Esophagus muscularis mucosa (tissue), 4 donors: ENCODE measurements at regions not wholly inside any gene's neighbourhood (a gene's known extent, or its start where the extent isn't known, plus 50 kb on each side); places are given as distances from the start of the nearest gene placed in this dataset.

Source experiments
- DNase-seq: peaks from one replicate; pipeline ENCODE4 v3.0.0-alpha.2; 2017; ENCODE audit errors: extremely low spot score
- H3K27ac ChIP-seq, 4 donors: fragments of 200-600 bp; sonication (generic); replicated peaks in 1 of 4; 1 replicate in 3 of 4; 2 replicates in 1 of 4; pipeline ENCODE4 v1.5.1; 2016 to 2019; ENCODE audit warnings: mild to moderate bottlenecking in 1 of 4
- H3K27me3 ChIP-seq, 4 donors: fragments of 200-600 bp; sonication (generic); one replicate each; pipeline versions ENCODE4 v1.5.1 to v1.6.0; 2016 to 2019
- H3K36me3 ChIP-seq, 4 donors: fragments of 200-600 bp; sonication (generic); one replicate each; pipeline ENCODE4 v1.5.1; 2016 to 2019
- H3K4me1 ChIP-seq, 4 donors: fragments of 200-600 bp; sonication (generic); one replicate each; pipeline ENCODE4 v1.5.1; 2016 to 2019
- H3K4me3 ChIP-seq, 4 donors: fragments of 200-600 bp; sonication (generic); 1 replicate in 2 of 4; 2 replicates in 2 of 4; pipeline ENCODE4 v1.5.1; 2016 to 2019; ENCODE audit warnings: mild to moderate bottlenecking in 4 of 4, moderate library complexity in 1 of 4
- H3K9me3 ChIP-seq, 4 donors: fragments of 200-600 bp; sonication (generic); 1 replicate in 3 of 4; 2 replicates in 1 of 4; pipeline ENCODE4 v1.5.1; 2016 to 2019
- EP300 ChIP-seq: sonication (generic); formaldehyde crosslinking; IDR thresholded peaks from one replicate; pipeline ENCODE4 v1.6.1; 2017; ENCODE audit warnings: antibody characterized with exemption
- POLR2A ChIP-seq: fragments of 450-650 bp; IDR thresholded peaks from one replicate; pipeline ENCODE4 v1.6.1; 2017; ENCODE audit warnings: antibody characterized with exemption, moderate library complexity, mild to moderate bottlenecking, low read depth
- POLR2AphosphoS5 ChIP-seq, 2 donors: sonication (generic); formaldehyde crosslinking; IDR thresholded peaks; one replicate each; pipeline ENCODE4 v1.6.1; 2017; ENCODE audit warnings: antibody characterized with exemption in 2 of 2
- WGBS: methylation state at CpG from one replicate; pipeline ENCODE4 v1.1.5; 2018; 5-methylcytosine and 5-hydroxymethylcytosine counted together
- intact Hi-C: fragments of 100-400 bp; cut with DNase I; formaldehyde crosslinking; loops from one replicate; pipeline ENCODE4 v1.15.1; 2023
- TF ChIP-seq, protein P1 (sequence below), 3 experiments: fragments of 200-600 bp in 2 of 3; fragments of 450-650 bp in 1 of 3; sonication (generic) in 2 of 3; IDR thresholded peaks; one replicate each; pipeline ENCODE4 v1.5.1; 2017 to 2019; ENCODE audit warnings: antibody characterized with exemption in 3 of 3, mild to moderate bottlenecking in 2 of 3, moderate library complexity in 1 of 3

DNA sequence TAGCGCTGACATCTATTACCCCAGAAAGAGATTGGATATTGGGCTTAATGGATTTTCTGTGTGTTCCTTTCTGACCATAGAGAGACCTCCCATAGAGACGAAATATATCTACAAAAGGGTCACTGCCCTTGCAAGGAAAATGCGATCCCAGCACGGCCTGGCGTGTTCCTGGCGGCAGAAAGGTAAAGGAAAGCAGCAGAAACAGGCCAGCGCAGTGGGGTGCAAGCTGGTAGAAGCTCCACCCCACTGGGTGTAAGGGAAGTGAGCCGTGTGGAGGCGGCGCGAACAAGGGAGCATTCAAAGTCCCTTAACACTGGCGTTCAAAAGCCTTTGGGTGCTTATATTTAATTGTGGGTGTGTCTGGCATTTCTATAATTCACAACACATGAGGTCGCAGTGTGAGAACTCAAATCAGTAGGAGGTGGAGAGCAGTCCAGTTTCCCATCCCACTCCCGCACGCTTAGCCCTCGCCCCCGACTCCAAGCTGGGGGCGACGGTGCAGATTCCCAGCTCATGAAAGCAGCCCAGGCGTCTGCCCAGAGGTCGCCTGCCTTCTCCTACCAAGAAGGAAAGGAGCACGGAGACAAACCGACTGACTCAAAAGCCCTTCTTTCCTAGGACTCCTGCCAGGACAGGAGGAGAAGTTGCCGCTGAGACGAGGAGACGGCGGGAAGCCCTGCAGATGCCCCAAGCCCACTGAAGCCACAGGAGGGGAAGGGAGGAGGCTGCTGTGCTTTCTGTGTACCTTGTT lies 478.4 kb downstream of the FOXO1 start:
- Histone ChIP-seq H3K9me3 (no peaks in the 10 kb centered on the region), H3K4me3 (no peak overlapping the region), H3K27me3 (no peaks in the 10 kb centered on the region), H3K27ac (peak overlapping the region; percentile 79 to 92 (median 87)), H3K4me1 (peaks cover 40 to 52% (median 48%) of the 10 kb centered on the region in 4 donors), H3K36me3 (no peaks in the 10 kb centered on the region)
- WGBS = 93% methylated on average over 27 of the region's 27 CpGs
- no peak for DNase-seq
- intact Hi-C loops = no loop called here
- TF ChIP-seq, protein P1, sequence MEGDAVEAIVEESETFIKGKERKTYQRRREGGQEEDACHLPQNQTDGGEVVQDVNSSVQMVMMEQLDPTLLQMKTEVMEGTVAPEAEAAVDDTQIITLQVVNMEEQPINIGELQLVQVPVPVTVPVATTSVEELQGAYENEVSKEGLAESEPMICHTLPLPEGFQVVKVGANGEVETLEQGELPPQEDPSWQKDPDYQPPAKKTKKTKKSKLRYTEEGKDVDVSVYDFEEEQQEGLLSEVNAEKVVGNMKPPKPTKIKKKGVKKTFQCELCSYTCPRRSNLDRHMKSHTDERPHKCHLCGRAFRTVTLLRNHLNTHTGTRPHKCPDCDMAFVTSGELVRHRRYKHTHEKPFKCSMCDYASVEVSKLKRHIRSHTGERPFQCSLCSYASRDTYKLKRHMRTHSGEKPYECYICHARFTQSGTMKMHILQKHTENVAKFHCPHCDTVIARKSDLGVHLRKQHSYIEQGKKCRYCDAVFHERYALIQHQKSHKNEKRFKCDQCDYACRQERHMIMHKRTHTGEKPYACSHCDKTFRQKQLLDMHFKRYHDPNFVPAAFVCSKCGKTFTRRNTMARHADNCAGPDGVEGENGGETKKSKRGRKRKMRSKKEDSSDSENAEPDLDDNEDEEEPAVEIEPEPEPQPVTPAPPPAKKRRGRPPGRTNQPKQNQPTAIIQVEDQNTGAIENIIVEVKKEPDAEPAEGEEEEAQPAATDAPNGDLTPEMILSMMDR (IDR thresholded peaks at IDR 0.05) = no peak
- no peak for TF ChIP-seq POLR2AphosphoS5 (IDR thresholded peaks at IDR 0.05)
- no peak for TF ChIP-seq POLR2A
- TF ChIP-seq EP300 = no peak

DNA sequence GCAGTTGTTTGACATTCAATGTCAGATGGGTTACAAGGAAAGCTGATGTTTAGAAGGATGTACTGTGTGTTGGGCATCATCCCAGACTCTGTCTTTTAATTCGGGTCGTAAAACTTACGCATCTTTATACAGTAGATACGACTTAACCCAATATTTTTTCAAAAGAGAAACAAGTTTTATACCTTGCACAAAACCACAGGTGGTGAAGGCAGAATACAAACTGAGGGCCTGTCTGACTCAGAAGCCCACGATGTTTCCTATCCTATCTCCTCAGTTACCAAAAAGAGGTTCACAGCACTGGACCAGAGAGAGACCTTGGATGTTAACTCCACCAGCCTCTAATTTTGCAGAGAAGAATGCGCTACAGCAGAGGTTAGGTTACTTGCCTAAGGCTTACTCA lies 477.0 kb downstream of the FOXO1 start:
- Histone ChIP-seq H3K36me3 (no peaks in the 10 kb centered on the region), H3K9me3 (no peaks in the 10 kb centered on the region), H3K27me3 (no peaks in the 10 kb centered on the region), H3K4me3 (no peak overlapping the region), H3K4me1 (peaks cover 53 to 66% (median 63%) of the 10 kb centered on the region in 4 donors), H3K27ac (peak overlapping the region; percentile 79 to 92 (median 87))
- intact Hi-C loops = no loop called here
- TF ChIP-seq, protein P1 (IDR thresholded peaks at IDR 0.05) = no peak
- TF ChIP-seq POLR2AphosphoS5 (IDR thresholded peaks at IDR 0.05) = no peak
- no peak for TF ChIP-seq EP300
- no peak for TF ChIP-seq POLR2A
- WGBS = 59% methylated on average over 6 of the region's 6 CpGs
- no peak for DNase-seq

DNA sequence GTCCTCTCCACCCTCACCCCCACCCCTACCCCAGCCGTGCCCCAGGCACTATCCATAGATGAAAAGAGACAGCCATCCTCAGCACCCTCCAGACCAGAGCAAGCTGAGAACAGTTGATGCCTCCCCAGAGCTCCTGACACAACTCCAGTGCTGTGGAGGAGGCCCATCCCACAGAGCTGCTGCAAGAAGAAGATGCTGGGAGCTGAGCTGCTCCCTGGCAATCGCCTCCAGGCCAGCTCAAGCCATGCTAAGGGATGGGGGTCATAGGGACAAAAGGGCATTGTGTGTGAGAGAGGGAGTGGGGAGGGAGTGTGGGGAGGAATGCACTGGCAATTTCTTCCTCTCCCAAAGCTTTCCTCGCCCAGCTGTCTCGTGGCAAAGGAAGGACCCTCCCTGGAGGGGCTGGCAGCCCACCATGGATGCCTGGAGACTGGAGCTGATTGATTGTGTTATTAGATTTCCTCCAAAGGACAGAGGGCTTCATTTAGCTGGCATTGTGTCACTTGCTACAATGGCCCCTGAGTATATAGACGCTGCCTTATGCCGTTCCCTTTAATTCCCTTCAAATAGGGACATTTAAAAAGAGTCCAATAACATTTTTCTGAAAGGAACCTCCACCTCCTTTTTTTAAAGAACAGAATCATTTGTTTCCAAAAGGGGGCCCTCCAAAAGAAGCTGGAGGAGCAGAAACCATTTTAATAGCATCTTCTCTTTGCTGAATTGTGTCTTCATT lies 476.4 kb downstream of the FOXO1 start:
- DNase-seq = no peak
- WGBS = 72% methylated on average over 6 of the region's 6 CpGs
- H3K27me3 ChIP-seq = no peaks in the 10 kb centered on the region

DNA sequence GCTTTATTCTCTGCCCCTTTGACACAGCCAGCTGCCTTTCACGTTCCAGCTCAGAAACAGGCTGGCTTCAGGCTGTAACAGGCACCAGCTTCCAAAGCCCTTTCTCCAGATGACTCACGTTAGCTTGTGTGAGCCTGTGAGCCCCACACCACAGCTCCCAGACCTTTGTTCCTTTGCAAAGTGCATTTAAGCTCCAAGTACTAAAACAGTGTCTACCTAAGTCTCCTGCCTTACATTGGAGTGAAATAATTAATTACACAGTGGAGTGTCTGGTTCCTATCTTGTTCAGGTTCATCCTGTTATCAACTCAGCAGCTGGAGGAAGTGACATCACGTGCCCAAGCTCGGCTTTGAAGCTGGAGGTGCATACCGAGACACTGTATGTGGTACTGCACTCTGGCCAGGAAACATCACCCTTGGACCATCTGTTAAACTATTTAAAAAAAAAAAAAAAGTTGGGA lies 475.8 kb downstream of the FOXO1 start:
- H3K4me3 ChIP-seq = no peak overlapping the region
- no peaks in the 10 kb centered on the region for H3K9me3 ChIP-seq
- DNase-seq = no peak
- TF ChIP-seq POLR2A = no peak
- peak; percentile 55 to 69 for TF ChIP-seq POLR2AphosphoS5 (IDR thresholded peaks at IDR 0.05)
- TF ChIP-seq EP300 = no peak
- peak overlapping the region; percentile 79 to 92 (median 87) for H3K27ac ChIP-seq
- no peaks in the 10 kb centered on the region for H3K36me3 ChIP-seq
- intact Hi-C loops = loop anchor here (10.0 kb wide), 1 partner anchor 474 kb away; the partner anchor contains the start of gene FOXO1
- no peaks in the 10 kb centered on the region for H3K27me3 ChIP-seq
- H3K4me1 ChIP-seq = peaks cover 50 to 71% (median 68%) of the 10 kb centered on the region in 4 donors
- 23% methylated on average over 5 of the region's 5 CpGs for WGBS

More for the DNA sequence above, 476.4 kb downstream of the FOXO1 start:
- peaks cover 57 to 71% (median 67%) of the 10 kb centered on the region in 4 donors for H3K4me1 ChIP-seq
- H3K36me3 ChIP-seq = no peaks in the 10 kb centered on the region
- intact Hi-C loops = loop anchor here (10.0 kb wide), 1 partner anchor 475 kb away; the partner anchor contains the start of gene FOXO1
- TF ChIP-seq, protein P1 (IDR thresholded peaks at IDR 0.05) = no peak
- no peak for TF ChIP-seq POLR2A
- TF ChIP-seq POLR2AphosphoS5 (IDR thresholded peaks at IDR 0.05) = peak; percentile 16 to 23
- no peak for TF ChIP-seq EP300
- H3K27ac ChIP-seq = peak overlapping the region; percentile 79 to 92 (median 87)
- H3K9me3 ChIP-seq = no peaks in the 10 kb centered on the region
- no peak overlapping the region for H3K4me3 ChIP-seq
